GM18907 (cell line): ENCODE measurements at regions not wholly inside any gene's neighbourhood (a gene's known extent, or its start where the extent isn't known, plus 50 kb on each side); places are given as distances from the start of the nearest gene placed in this dataset.

ENCODE experiments used
- ATAC-seq: cut with Tn5 transposase; IDR thresholded peaks from one replicate; pipeline ENCODE4 v1.9.1; 2021; ENCODE audit warnings: mild to moderate bottlenecking, moderate library complexity; ENCODE audit not compliant: unreplicated experiment

GRCh38 chr5:138666226-138666742 is 86.9 kb upstream of the CTNNA1 start:
- ATAC-seq = no peak

- ATAC-seq = no peak
Measured at GRCh38 chr5:138665261-138665660, 88.0 kb upstream of the CTNNA1 start.

- ATAC-seq = no peak
Measured at GRCh38 chr5:138664276-138664943, 88.8 kb upstream of the CTNNA1 start.

GRCh38 chr5:138663561-138663960 is 88.4 kb upstream of the HSPA9 start:
- ATAC-seq = no peak

- ATAC-seq = no peak
Measured at GRCh38 chr5:138663009-138663408, 87.8 kb upstream of the HSPA9 start.

GRCh38 chr5:138662599-138662998 is 87.4 kb upstream of the HSPA9 start:
- no peak for ATAC-seq

GRCh38 chr5:138661991-138662434 is 86.8 kb upstream of the HSPA9 start:
- no peak for ATAC-seq

- ATAC-seq = no peak
Measured at GRCh38 chr5:138661291-138661960, 86.2 kb upstream of the HSPA9 start.

GRCh38 chr5:138660051-138660572 is 84.9 kb upstream of the HSPA9 start:
- ATAC-seq = no peak

- ATAC-seq = no peak
Measured at GRCh38 chr5:138659561-138659960, 84.4 kb upstream of the HSPA9 start.

- ATAC-seq = no peak
Measured at GRCh38 chr5:138659121-138659520, 83.9 kb upstream of the HSPA9 start.

GRCh38 chr5:138658676-138659075 is 83.5 kb upstream of the HSPA9 start:
- ATAC-seq = no peak

- no peak for ATAC-seq
Measured at GRCh38 chr5:138657360-138657759, 82.2 kb upstream of the HSPA9 start.

- no peak for ATAC-seq
Measured at GRCh38 chr5:138656916-138657315, 81.7 kb upstream of the HSPA9 start.

GRCh38 chr5:138655530-138656190 is 80.5 kb upstream of the HSPA9 start:
- no peak for ATAC-seq

- peak; percentile 79 for ATAC-seq
Measured at GRCh38 chr5:138654281-138654867, 79.2 kb upstream of the HSPA9 start.

GRCh38 chr5:138653502-138653901 is 78.3 kb upstream of the HSPA9 start:
- no peak for ATAC-seq

- no peak for ATAC-seq
Measured at GRCh38 chr5:138651767-138652117, 76.5 kb upstream of the HSPA9 start.

- ATAC-seq = no peak
Measured at GRCh38 chr5:138651058-138651766, 76.0 kb upstream of the HSPA9 start.

GRCh38 chr5:138650196-138650595 is 75.0 kb upstream of the HSPA9 start:
- no peak for ATAC-seq

- ATAC-seq = no peak
Measured at GRCh38 chr5:138649775-138650174, 74.6 kb upstream of the HSPA9 start.
